GM20000 (cell line): ENCODE measurements at regions not wholly inside any gene's neighbourhood (a gene's known extent, or its start where the extent isn't known, plus 50 kb on each side); places are given as distances from the start of the nearest gene placed in this dataset.

Experiments used
- DNase-seq: peaks from one replicate; pipeline ENCODE4 v3.0.0; 2012; ENCODE audit warnings: low spot score
- TF ChIP-seq, protein P1 (sequence below): IDR thresholded peaks from 2 replicates; pipeline ENCODE4 v1.5.1; 2012; ENCODE audit warnings: mild to moderate bottlenecking, control low read depth; ENCODE audit errors: extremely low read depth, missing control alignments

DNA sequence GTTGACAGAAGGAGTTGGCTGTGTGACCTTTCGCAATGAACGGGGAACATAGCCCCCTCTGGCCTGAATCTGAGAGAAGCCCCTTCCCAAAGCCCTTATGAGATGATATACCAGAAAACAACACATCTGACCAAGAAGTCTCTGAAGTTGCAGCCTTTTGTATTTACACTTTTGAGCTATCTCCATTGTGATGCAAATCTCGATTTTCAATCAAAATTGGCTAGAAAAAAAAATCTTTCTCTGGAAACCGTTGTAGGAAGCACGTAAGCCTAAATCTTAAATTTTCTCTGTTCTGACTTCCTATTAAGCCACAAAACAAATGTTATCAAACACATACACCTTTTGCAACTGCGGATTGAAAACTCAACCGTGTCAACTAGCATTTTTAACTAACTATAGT lies 71.4 kb upstream of the OLIG2 start:
- DNase-seq = no peak
- TF ChIP-seq, protein P1, sequence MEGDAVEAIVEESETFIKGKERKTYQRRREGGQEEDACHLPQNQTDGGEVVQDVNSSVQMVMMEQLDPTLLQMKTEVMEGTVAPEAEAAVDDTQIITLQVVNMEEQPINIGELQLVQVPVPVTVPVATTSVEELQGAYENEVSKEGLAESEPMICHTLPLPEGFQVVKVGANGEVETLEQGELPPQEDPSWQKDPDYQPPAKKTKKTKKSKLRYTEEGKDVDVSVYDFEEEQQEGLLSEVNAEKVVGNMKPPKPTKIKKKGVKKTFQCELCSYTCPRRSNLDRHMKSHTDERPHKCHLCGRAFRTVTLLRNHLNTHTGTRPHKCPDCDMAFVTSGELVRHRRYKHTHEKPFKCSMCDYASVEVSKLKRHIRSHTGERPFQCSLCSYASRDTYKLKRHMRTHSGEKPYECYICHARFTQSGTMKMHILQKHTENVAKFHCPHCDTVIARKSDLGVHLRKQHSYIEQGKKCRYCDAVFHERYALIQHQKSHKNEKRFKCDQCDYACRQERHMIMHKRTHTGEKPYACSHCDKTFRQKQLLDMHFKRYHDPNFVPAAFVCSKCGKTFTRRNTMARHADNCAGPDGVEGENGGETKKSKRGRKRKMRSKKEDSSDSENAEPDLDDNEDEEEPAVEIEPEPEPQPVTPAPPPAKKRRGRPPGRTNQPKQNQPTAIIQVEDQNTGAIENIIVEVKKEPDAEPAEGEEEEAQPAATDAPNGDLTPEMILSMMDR = no peak

DNA sequence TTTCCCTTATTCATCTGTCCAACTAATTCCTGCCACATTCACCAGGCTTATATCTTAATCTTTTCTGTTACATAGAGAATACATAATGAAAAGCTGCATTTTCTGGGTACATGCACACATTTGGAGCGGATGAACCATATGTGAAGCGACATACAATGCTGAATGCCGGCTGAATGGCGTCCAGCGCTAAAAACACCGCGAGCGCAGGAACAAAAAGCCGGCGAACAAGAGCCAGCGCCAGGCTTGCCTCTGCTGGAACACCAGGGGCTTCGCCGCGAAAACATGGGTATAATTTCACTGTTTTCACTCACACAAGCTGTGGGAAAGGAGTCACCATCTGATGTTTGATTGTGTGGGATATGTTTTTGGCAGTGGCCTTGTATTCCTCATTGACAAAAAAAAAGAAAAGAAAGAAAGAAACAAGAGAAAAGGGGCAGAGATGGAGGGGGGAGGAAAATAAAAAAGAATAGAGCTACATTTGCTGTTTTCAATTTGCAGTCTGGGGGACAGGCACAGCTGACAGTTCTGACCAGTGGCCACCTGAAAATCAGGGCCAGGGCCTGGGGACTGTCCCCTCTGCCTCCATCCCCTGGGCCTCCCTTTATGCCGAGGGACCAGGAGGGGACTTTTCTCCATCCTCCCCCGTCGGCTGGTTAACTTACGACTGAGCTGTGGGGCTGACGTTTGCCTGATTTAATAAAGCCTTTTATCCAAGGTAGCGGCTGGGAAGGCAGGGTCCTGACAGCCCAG lies 70.2 kb upstream of the OLIG2 start:
- no peak for DNase-seq
- TF ChIP-seq, protein P1 = no peak

DNA sequence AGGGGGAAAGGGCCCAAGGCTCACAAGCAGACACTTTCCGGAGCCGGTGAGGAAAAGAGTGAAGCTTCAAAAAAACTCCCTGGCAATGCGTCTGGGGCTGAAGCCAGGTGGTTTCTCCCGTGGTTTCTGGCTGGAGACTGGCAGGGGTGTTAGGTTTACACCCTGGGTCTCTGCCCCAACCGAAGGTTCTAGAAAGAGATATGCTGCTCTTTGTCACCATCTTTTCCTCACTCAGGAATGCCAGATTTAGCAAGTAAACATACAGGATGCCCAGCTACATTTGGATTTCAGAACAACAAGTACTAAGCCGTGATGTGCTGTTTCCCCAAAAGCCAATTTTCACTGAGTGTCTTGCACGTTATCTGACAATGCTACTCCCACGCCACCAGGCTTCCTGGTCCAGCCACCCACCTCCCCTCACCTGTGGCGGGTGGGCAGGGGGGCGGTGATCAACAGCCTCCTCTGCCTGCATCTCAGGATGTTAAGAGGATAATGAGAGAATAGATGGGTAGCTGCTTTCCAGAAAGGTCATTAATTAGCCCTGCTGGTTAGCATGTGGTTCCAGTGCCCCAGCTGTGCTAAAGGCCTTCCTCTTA lies 69.6 kb upstream of the OLIG2 start:
- DNase-seq = no peak
- TF ChIP-seq, protein P1 = no peak

DNA sequence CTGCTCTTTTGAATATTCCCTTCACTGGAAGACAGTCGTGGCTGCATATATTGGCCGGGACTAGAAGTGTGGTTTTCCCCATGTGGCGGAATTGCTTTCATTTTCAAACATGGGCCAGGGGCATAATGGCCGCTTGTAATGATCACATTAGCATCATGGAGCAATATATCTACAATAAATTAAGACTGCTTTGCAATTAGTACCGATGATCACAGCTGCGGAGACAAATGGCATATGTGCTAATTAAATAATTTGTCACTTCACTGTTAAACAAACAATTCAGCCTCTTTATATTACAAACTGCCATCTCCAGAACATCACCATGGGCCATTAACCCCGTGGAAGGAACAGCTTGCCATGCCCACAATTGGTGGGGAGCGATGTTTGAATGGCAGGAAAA lies 68.2 kb upstream of the OLIG2 start:
- no peak for DNase-seq
- TF ChIP-seq, protein P1 = no peak

DNA sequence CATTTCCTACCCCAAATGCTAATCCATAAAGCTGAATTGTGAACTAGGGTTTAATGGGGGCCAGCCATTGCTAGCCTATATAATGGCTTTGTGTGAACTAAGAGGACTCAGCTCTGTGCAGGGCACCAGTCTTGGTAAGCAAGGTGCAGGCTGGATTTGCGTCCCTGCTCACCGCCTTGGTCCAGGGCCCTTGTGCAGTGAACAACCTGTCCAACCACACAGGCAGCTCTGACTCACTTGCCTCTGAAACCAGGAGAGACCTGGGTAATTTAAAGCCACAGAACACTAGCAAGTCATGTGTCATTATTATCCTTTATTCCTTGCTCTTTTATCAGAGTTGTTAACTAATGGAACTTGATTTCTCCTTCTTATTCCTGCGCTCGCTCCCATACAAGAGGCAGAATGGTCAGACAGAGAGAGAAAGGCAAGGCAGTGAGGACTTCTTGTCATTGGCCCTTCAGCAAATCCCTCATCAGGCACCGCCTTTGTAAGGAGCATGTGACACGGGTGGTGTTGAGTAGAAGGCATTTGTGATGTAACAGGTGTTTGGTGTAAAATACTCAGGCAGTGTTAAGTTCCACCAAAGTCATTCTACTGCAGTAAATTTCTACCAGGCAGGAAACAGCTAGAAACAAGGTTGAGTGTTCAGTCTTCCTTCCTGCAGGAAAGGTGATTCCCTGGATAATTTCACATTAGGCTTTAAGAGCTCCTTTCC lies 67.3 kb upstream of the OLIG2 start:
- TF ChIP-seq, protein P1 = no peak

DNA sequence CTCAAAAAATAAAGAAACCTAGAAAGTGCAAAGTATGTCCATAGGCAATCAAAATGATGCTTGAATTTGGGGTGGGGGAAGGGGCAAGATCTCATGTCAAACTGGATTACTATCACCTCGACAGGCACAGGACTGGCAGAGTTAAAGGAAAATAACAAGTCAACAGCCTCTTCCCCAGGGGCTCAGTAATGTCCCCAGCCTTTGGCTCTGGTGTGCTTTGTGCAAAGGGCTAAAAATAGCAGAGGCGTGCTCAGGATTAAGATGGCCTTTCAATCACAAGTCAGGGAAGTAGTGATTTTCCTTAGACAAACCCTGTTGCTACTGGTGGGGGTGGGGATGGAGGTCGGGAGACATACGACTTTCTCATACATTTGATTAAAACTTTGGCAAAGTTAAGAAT lies 63.5 kb upstream of the OLIG2 start:
- no peak for DNase-seq
- TF ChIP-seq, protein P1 = no peak

More for the DNA sequence above, 67.3 kb upstream of the OLIG2 start:
- DNase-seq = no peak

DNA sequence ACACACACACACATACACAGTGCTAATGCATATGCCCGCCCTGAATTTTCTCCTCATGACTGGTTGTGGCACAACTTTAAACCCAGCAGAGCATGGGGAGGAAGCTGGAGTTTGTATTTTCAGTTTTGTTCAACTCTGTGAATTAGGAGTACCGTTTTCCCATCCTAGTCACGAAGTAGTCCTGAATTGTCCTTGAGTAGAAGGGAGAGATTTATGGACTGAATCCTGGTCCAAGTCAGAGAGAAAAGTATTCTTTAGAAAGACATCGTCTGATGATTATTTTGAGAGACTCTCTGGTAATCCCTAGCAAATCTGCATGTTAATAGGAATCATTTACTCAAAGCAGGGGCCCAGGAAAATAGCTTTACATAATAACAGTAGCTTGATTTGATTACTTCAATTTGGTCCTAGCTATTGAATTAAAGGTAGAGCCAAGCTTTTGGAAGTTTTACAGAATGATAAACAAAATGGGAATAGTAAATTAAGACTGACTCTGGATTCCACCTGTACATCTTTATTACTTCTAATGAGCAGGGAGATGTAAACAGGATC lies 60.5 kb upstream of the OLIG2 start:
- no peak for DNase-seq

More for the DNA sequence above, 60.5 kb upstream of the OLIG2 start:
- TF ChIP-seq, protein P1 = no peak
